Upper lobe of left lung (tissue), 6 donors: ENCODE measurements at regions not wholly inside any gene's neighbourhood (a gene's known extent, or its start where the extent isn't known, plus 50 kb on each side); places are given as distances from the start of the nearest gene placed in this dataset.

Experiments used
- ATAC-seq, 2 donors: fragments of 200-7000 bp; cut with Tn5 transposase; one replicate each; pipeline ENCODE4 v1.9.1; 2022; ENCODE audit warnings: mild to moderate bottlenecking in 2 of 2, moderate library complexity in 2 of 2; ENCODE audit not compliant: low FRiP score in 2 of 2
- DNase-seq, 2 donors: peaks; one replicate each; pipeline ENCODE4 v3.0.0-alpha.2; 2019 to 2020
- H3K27ac ChIP-seq, 4 donors: fragments of 200-600 bp; sonication (generic); one replicate each; pipeline ENCODE4 v1.5.1; 2016 to 2019
- H3K27me3 ChIP-seq, 4 donors: fragments of 200-600 bp; sonication (generic); one replicate each; pipeline ENCODE4 v1.5.1; 2017 to 2019
- H3K36me3 ChIP-seq, 4 donors: fragments of 200-600 bp; sonication (generic); one replicate each; pipeline ENCODE4 v1.5.1; 2016 to 2019
- H3K4me1 ChIP-seq, 4 donors: fragments of 200-600 bp; sonication (generic); one replicate each; pipeline ENCODE4 v1.5.1; 2018 to 2019
- H3K4me3 ChIP-seq, 4 donors: fragments of 200-600 bp; sonication (generic); one replicate each; pipeline ENCODE4 v1.5.1; 2017 to 2019; ENCODE audit warnings: mild to moderate bottlenecking in 2 of 4, moderate library complexity in 1 of 4
- H3K9me3 ChIP-seq, 4 donors: fragments of 200-600 bp; sonication (generic); one replicate each; pipeline ENCODE4 v1.5.1; 2018 to 2019
- EP300 ChIP-seq, 4 donors: sonication (generic); formaldehyde crosslinking; IDR thresholded peaks; one replicate each; pipeline ENCODE4 v1.5.1; 2017; ENCODE audit warnings: antibody characterized with exemption in 4 of 4, control low read depth in 2 of 4
- POLR2A ChIP-seq, 4 donors: fragments of 450-650 bp; IDR thresholded peaks; one replicate each; pipeline ENCODE4 v1.5.1; 2016 to 2017; ENCODE audit warnings: antibody characterized with exemption in 4 of 4, mild to moderate bottlenecking in 2 of 4
- POLR2AphosphoS5 ChIP-seq, 2 donors: sonication (generic); formaldehyde crosslinking; IDR thresholded peaks; one replicate each; pipeline ENCODE4 v1.5.1; 2017; ENCODE audit warnings: antibody characterized with exemption in 2 of 2
- WGBS, 2 donors: methylation state at CpG; one replicate each; pipeline ENCODE4 v1.1.5; 2017 to 2018; 5-methylcytosine and 5-hydroxymethylcytosine counted together
- TF ChIP-seq, protein P1 (sequence below), 6 experiments: fragments of 450-650 bp in 4 of 6; fragments of 200-600 bp in 2 of 6; sonication (generic) in 2 of 6; IDR thresholded peaks; one replicate each; pipeline ENCODE4 v1.5.1; 2016 to 2019; ENCODE audit warnings: antibody characterized with exemption in 6 of 6
- donor health status: DM: no; HTN: no; CAD: no; lungs with moderate emphysema.
- donor health status: DM: no; HTN: yes; CAD: no; lungs with severe emphysema.

DNA sequence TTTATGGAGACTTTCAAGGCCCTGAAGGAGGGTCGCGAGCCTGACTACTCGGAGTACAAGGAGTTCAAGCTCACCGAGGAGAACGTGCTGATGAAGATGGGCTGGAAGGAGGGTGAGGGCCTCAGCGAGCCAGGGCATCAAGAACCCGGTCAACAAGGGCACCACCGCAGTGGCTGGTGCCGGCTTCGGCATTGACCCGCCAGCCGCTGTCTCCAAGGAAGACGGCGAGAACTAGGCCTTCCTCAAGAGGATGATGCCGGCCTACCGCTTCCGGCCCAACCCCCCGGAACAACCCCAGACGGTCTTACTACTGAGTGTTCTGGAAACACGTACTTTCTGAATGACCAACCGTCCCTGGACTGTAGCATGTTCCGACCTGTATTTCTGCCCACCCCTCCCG, 169.2 kb downstream of the HINT1 start:
- Histone ChIP-seq H3K4me1 (no peaks in the 10 kb centered on the region), H3K9me3 (no peaks in the 10 kb centered on the region), H3K27ac (no peak overlapping the region), H3K27me3 (no peaks in the 10 kb centered on the region), H3K4me3 (no peak overlapping the region), H3K36me3 (no peaks in the 10 kb centered on the region)
- 91% methylated on average over 23 of the region's 23 CpGs for WGBS, 2 donors
- ATAC-seq = no peak
- TF ChIP-seq EP300 (IDR thresholded peaks at IDR 0.05) (no peak), POLR2A (IDR thresholded peaks at IDR 0.05) (no peak), POLR2AphosphoS5 (IDR thresholded peaks at IDR 0.05) (no peak)
- TF ChIP-seq, protein P1, sequence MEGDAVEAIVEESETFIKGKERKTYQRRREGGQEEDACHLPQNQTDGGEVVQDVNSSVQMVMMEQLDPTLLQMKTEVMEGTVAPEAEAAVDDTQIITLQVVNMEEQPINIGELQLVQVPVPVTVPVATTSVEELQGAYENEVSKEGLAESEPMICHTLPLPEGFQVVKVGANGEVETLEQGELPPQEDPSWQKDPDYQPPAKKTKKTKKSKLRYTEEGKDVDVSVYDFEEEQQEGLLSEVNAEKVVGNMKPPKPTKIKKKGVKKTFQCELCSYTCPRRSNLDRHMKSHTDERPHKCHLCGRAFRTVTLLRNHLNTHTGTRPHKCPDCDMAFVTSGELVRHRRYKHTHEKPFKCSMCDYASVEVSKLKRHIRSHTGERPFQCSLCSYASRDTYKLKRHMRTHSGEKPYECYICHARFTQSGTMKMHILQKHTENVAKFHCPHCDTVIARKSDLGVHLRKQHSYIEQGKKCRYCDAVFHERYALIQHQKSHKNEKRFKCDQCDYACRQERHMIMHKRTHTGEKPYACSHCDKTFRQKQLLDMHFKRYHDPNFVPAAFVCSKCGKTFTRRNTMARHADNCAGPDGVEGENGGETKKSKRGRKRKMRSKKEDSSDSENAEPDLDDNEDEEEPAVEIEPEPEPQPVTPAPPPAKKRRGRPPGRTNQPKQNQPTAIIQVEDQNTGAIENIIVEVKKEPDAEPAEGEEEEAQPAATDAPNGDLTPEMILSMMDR (IDR thresholded peaks at IDR 0.05) = no peak
- DNase-seq = peak in 1 of 2 donors; percentile 61

DNA sequence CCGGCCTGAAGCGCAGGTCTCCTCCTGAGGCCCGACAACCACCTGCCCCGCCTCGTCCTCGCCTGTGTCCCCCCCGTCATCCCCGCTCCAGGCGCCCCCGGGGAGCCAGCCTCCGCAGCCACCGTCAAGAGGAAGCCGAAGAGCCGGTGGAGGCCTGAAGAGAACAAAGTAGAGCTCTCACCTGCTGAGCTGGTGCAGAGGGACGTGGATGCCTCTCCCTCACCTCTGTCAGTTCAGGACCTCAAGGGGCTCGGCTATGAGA, 169.9 kb downstream of the HINT1 start:
- no peaks in the 10 kb centered on the region for H3K36me3 ChIP-seq
- ATAC-seq = no peak
- TF ChIP-seq EP300 (IDR thresholded peaks at IDR 0.05) (no peak), POLR2AphosphoS5 (IDR thresholded peaks at IDR 0.05) (no peak), POLR2A (IDR thresholded peaks at IDR 0.05) (no peak)
- TF ChIP-seq, protein P1 (IDR thresholded peaks at IDR 0.05) = no peak
- DNase-seq = peak in 1 of 2 donors; percentile 75
- H3K4me3 ChIP-seq = no peak overlapping the region
- H3K4me1 ChIP-seq = no peaks in the 10 kb centered on the region
- WGBS, 2 donors = 87 to 96% methylated on average over 5 to 16 of the region's 16 CpGs
- no peaks in the 10 kb centered on the region for H3K27me3 ChIP-seq
- no peak overlapping the region for H3K27ac ChIP-seq
- H3K9me3 ChIP-seq = no peaks in the 10 kb centered on the region

DNA sequence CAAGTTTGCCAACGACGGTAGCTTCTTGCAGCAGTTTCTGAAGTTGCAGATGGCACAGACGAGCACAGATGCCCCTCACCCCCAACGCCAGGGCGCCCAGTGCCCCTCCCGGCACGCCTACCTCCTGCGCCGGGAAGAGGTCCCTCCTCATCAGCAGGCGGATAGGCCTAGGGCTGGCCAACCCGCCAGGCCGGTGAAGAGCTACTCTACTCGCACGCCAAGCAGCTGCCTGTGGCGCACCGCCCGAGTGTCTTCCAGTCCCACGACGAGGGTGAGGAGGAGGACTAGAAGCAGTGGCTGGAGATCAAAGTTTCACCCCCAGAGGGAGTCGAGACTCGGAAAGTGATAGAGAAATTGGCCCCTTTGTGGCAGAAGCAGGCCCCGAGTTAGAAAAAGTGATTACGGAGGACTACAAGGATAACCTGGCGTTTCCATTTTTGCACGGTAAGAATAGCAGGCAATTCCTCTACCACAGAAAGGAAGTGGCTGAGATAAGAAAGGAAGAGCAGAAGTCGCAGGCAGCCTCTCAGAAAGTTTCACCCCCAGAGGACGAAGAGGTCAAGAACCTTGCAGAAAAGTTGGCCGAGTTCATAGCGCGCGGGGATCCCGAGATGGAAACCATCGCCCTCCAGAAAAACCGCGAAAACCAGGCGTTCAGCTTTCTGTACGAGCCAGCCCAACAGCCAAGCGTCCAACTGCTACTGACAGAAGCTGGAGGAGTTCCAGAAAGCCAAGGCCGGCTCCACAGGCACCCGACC, 170.4 kb downstream of the HINT1 start:
- DNase-seq (peak in 1 of 2 donors; percentile 63), ATAC-seq (peak in 1 of 2 donors; percentile 43)
- Histone ChIP-seq H3K4me1 (no peaks in the 10 kb centered on the region), H3K4me3 (no peak overlapping the region), H3K27me3 (no peaks in the 10 kb centered on the region), H3K27ac (no peak overlapping the region), H3K36me3 (no peaks in the 10 kb centered on the region), H3K9me3 (no peaks in the 10 kb centered on the region)
- TF ChIP-seq EP300 (IDR thresholded peaks at IDR 0.05) (no peak), POLR2AphosphoS5 (IDR thresholded peaks at IDR 0.05) (no peak), POLR2A (IDR thresholded peaks at IDR 0.05) (no peak)
- TF ChIP-seq, protein P1 (IDR thresholded peaks at IDR 0.05) = no peak
- 92 to 95% methylated on average over 28 to 40 of the region's 40 CpGs for WGBS, 2 donors

DNA sequence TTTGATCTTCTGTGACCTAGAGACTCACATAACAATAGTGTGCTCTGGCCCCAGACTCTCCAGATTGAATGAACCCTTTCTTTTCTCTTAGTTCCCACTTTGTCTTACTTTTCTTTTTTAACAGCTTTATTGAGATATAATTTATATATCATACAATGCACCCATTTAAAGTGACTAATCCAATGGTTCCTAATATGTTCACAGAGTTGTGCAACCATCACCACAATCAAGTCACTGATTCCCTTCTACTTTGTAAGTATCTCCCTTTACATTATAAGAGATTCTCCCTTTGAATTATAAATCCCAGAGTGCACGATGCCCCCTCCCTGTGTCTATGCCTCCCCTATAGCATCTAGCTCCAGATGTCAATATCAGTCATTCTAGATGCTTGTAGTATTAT, 172.4 kb downstream of the HINT1 start:
- no peak overlapping the region for H3K27ac ChIP-seq
- 0 to 47% methylated on average over 1 of the region's 1 CpG for WGBS, 2 donors
- DNase-seq (no peak), ATAC-seq (no peak)
- H3K4me1 ChIP-seq = no peaks in the 10 kb centered on the region
- TF ChIP-seq POLR2A (IDR thresholded peaks at IDR 0.05) (no peak), EP300 (IDR thresholded peaks at IDR 0.05) (no peak), POLR2AphosphoS5 (IDR thresholded peaks at IDR 0.05) (no peak)
- TF ChIP-seq, protein P1 (IDR thresholded peaks at IDR 0.05) = no peak
- no peaks in the 10 kb centered on the region for H3K27me3 ChIP-seq
- no peaks in the 10 kb centered on the region for H3K9me3 ChIP-seq
- H3K4me3 ChIP-seq = no peak overlapping the region
- H3K36me3 ChIP-seq = no peaks in the 10 kb centered on the region

DNA sequence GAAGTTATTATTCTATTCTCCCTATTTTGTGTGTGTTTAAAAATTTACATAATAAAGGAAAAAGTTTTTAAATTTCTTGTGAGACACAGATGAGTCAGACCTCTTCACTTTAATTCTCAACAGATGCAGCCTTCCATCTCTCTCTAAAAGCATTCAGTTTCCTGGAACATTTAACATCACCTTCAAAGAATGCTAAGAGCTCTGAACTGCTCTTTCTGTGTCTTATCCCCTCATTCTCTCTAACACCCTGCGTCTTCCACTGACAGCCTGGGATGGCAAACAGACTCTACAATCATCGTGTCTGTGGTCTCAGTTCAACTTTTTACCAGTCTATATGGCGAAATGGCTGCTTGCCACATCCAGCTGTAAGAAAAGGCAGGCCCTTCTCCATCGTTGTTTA, 173.0 kb downstream of the HINT1 start:
- H3K27me3 ChIP-seq = no peaks in the 10 kb centered on the region
- no peaks in the 10 kb centered on the region for H3K36me3 ChIP-seq
- no peaks in the 10 kb centered on the region for H3K4me1 ChIP-seq
- DNase-seq (no peak), ATAC-seq (peak in 1 of 2 donors; percentile 53)
- H3K4me3 ChIP-seq = no peak overlapping the region
- 62 to 65% methylated on average over 4 of the region's 4 CpGs for WGBS, 2 donors
- H3K9me3 ChIP-seq = no peaks in the 10 kb centered on the region
- no peak overlapping the region for H3K27ac ChIP-seq
- TF ChIP-seq, protein P1 (IDR thresholded peaks at IDR 0.05) = no peak
- no peak for TF ChIP-seq EP300 (IDR thresholded peaks at IDR 0.05)
- no peak for TF ChIP-seq POLR2AphosphoS5 (IDR thresholded peaks at IDR 0.05)
- TF ChIP-seq POLR2A (IDR thresholded peaks at IDR 0.05) = no peak
